Liver (tissue), 8 donors: ENCODE measurements at regions not wholly inside any gene's neighbourhood (a gene's known extent, or its start where the extent isn't known, plus 50 kb on each side); places are given as distances from the start of the nearest gene placed in this dataset.

Experiments
- DNase-seq: peaks from one replicate; pipeline ENCODE4 v3.0.0-alpha.2; 2017; ENCODE audit warnings: low spot score
- H3K27ac ChIP-seq, 2 donors: one replicate each; pipeline ENCODE4 v1.7.0; 2013; ENCODE audit warnings: inconsistent platforms in 2 of 2, low read length in 2 of 2, control low read depth in 1 of 2, low read depth in 1 of 2, mild to moderate bottlenecking in 1 of 2
- H3K27me3 ChIP-seq, 4 donors: one replicate each; pipeline versions ENCODE4 v1.6.1 to v1.7.0; 2013; ENCODE audit warnings: low read length in 3 of 4, inconsistent platforms in 1 of 4, mild to moderate bottlenecking in 1 of 4, moderate library complexity in 1 of 4; ENCODE audit not compliant: control insufficient read depth in 4 of 4, insufficient read depth in 4 of 4
- H3K36me3 ChIP-seq, 4 donors: one replicate each; pipeline versions ENCODE4 v1.6.1 to v1.7.0; 2013; ENCODE audit warnings: low read length in 3 of 4, mild to moderate bottlenecking in 3 of 4, low read depth in 1 of 4, moderate library complexity in 1 of 4; ENCODE audit not compliant: control insufficient read depth in 4 of 4, insufficient read depth in 3 of 4
- H3K4me1 ChIP-seq, 4 donors: one replicate each; pipeline versions ENCODE4 v1.6.1 to v1.7.0; 2013; ENCODE audit warnings: low read length in 3 of 4, mild to moderate bottlenecking in 3 of 4, moderate library complexity in 1 of 4; ENCODE audit not compliant: control insufficient read depth in 4 of 4, insufficient read depth in 4 of 4
- H3K4me3 ChIP-seq, 3 donors: one replicate each; pipeline versions ENCODE4 v1.6.1 to v1.7.0; 2013; ENCODE audit warnings: low read length in 3 of 3, control low read depth in 1 of 3, low read depth in 1 of 3, mild to moderate bottlenecking in 1 of 3
- H3K9ac ChIP-seq, 2 donors: one replicate each; pipeline ENCODE4 v1.7.0; 2013; ENCODE audit warnings: low read length in 2 of 2, mild to moderate bottlenecking in 2 of 2, moderate library complexity in 2 of 2, control low read depth in 1 of 2, low read depth in 1 of 2
- H3K9me3 ChIP-seq, 4 donors: one replicate each; pipeline versions ENCODE4 v1.6.1 to v1.7.0; 2013; ENCODE audit warnings: low read length in 3 of 4; ENCODE audit not compliant: control insufficient read depth in 4 of 4
- EGR1 ChIP-seq, 2 donors: IDR thresholded peaks; 2 replicates each; pipeline ENCODE4 v1.6.1; 2016 to 2018; ENCODE audit warnings: antibody characterized with exemption in 2 of 2, low read depth in 2 of 2
- FOXA1 ChIP-seq: IDR thresholded peaks from 2 replicates; pipeline ENCODE4 v1.6.1; 2016; ENCODE audit warnings: antibody characterized with exemption
- FOXA2 ChIP-seq: IDR thresholded peaks from 2 replicates; pipeline ENCODE4 v1.6.1; 2016; ENCODE audit warnings: antibody characterized with exemption
- GABPA ChIP-seq, 2 donors: IDR thresholded peaks in 1 of 2; conservative IDR thresholded peaks in 1 of 2; 2 replicates each; pipeline ENCODE4 v1.6.1; 2016; ENCODE audit warnings: antibody characterized with exemption in 2 of 2, mild to moderate bottlenecking in 1 of 2, moderate library complexity in 1 of 2
- HNF4A ChIP-seq, 2 donors: conservative IDR thresholded peaks; 2 replicates each; pipeline ENCODE4 v1.6.1; 2016; ENCODE audit warnings: antibody characterized with exemption in 2 of 2, mild to moderate bottlenecking in 2 of 2
- HNF4G ChIP-seq: IDR thresholded peaks from 2 replicates; pipeline ENCODE4 v1.6.1; 2016; ENCODE audit warnings: antibody characterized with exemption
- JUND ChIP-seq, 2 donors: IDR thresholded peaks; 2 replicates each; pipeline ENCODE4 v1.6.1; 2016; ENCODE audit warnings: antibody characterized with exemption in 2 of 2
- NR2F2 ChIP-seq: IDR thresholded peaks from 2 replicates; pipeline ENCODE4 v1.6.1; 2016; ENCODE audit warnings: antibody characterized with exemption
- RAD21 ChIP-seq, 2 donors: IDR thresholded peaks; 2 replicates each; pipeline ENCODE4 v1.6.1; 2016; ENCODE audit warnings: antibody characterized with exemption in 2 of 2, mild to moderate bottlenecking in 2 of 2
- RXRA ChIP-seq, 2 donors: IDR thresholded peaks; 2 replicates each; pipeline ENCODE4 v1.6.1; 2017 to 2018; ENCODE audit warnings: antibody characterized with exemption in 2 of 2, mild to moderate bottlenecking in 1 of 2
- SP1 ChIP-seq: IDR thresholded peaks from 2 replicates; pipeline ENCODE4 v1.6.1; 2018; ENCODE audit warnings: antibody characterized with exemption, mild to moderate bottlenecking
- TAF1 ChIP-seq: conservative IDR thresholded peaks from 2 replicates; pipeline ENCODE4 v1.6.1; 2016; ENCODE audit warnings: antibody characterized with exemption, mild to moderate bottlenecking
- YY1 ChIP-seq: IDR thresholded peaks from 2 replicates; pipeline ENCODE4 v1.6.1; 2016; ENCODE audit warnings: antibody characterized with exemption, mild to moderate bottlenecking
- WGBS: extraction: QIAGEN DNeasy Blood & Tissue Kit; methylation state at CpG from one replicate; pipeline ENCODE4 v1.1.7; 2013; 5-methylcytosine and 5-hydroxymethylcytosine counted together
- TF ChIP-seq, protein P1 (sequence below): IDR thresholded peaks from 2 replicates; pipeline ENCODE4 v1.6.1; 2016; ENCODE audit warnings: antibody characterized with exemption
- TF ChIP-seq, protein P2 (sequence below): fragments of 150-350 bp; IDR thresholded peaks from 2 replicates; pipeline ENCODE4 v1.5.1; 2017; ENCODE audit warnings: improper control_type of control experiment, low read depth, low read length; ENCODE audit not compliant: missing input control
- TF ChIP-seq, protein P3 (sequence below): IDR thresholded peaks from 2 replicates; pipeline ENCODE4 v1.6.1; 2016; ENCODE audit warnings: antibody characterized with exemption
- TF ChIP-seq, protein P4 (sequence below): IDR thresholded peaks from 2 replicates; pipeline ENCODE4 v1.6.1; 2016; ENCODE audit warnings: antibody characterized with exemption
- donor health status: healthy.
- donor health status: healthy.
- donor health status: healthy.
- donor health status: healthy.
- donor health status: healthy.

DNA sequence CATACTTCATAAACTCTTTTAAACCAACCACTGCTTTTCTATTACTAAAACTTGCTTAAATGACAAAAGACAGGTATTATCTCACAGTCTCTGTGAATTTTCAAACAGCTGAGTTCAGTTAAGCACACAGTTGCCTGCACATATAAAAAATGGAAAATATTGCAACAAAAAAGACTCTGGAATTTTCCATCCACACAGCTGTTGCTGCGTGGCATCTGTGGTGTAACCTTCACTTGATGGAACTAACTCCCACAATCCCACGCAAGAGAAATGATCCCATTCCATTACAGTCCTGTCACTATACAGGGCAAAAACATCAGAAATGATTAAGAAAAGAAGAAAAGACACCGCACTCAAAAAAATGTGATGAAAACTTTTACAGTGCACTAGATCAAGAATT lies 149.8 kb upstream of the TBL1X start:
- no peak overlapping the region for H3K4me3 ChIP-seq
- H3K9ac ChIP-seq: no peak overlapping the region
- WGBS: 97% methylated on average over 3 of the region's 3 CpGs
- H3K27ac ChIP-seq: no peak overlapping the region
- no peaks in the 10 kb centered on the region for H3K36me3 ChIP-seq
- no peaks in the 10 kb centered on the region for H3K27me3 ChIP-seq
- TF ChIP-seq SP1: no peak
- TF ChIP-seq TAF1: no peak
- no peak for TF ChIP-seq EGR1 (IDR thresholded peaks at IDR 0.05; ENCODE audit: low read depth in 2 of 2)
- no peak for DNase-seq
- H3K4me1 ChIP-seq: no peaks in the 10 kb centered on the region
- H3K9me3 ChIP-seq: no peaks in the 10 kb centered on the region

DNA sequence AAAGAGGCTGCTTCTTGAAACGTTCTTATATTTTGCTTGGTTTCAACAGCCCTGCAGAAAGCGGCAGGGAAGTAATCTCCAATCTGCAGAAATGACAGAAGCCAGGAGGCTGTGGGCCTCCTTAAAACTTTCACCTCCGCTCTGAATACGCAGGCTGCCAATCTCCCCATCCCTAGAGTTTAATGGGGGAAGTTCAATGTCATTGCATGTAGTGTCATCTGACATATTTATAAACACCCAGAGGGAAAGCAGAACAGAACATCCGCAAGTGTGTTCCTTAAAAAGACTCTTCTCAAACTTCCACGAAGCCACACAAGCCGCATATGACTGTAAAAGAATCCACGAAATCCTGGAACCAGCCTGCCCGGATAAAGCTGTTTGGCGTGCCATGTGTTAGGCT lies 148.8 kb upstream of the TBL1X start:
- peaks cover 0 to 2% (median 0%) of the 10 kb centered on the region in 4 donors for H3K4me1 ChIP-seq
- H3K27me3 ChIP-seq: no peaks in the 10 kb centered on the region
- TF ChIP-seq, protein P1, sequence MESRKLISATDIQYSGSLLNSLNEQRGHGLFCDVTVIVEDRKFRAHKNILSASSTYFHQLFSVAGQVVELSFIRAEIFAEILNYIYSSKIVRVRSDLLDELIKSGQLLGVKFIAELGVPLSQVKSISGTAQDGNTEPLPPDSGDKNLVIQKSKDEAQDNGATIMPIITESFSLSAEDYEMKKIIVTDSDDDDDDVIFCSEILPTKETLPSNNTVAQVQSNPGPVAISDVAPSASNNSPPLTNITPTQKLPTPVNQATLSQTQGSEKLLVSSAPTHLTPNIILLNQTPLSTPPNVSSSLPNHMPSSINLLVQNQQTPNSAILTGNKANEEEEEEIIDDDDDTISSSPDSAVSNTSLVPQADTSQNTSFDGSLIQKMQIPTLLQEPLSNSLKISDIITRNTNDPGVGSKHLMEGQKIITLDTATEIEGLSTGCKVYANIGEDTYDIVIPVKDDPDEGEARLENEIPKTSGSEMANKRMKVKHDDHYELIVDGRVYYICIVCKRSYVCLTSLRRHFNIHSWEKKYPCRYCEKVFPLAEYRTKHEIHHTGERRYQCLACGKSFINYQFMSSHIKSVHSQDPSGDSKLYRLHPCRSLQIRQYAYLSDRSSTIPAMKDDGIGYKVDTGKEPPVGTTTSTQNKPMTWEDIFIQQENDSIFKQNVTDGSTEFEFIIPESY: no peak
- TF ChIP-seq, protein P2, sequence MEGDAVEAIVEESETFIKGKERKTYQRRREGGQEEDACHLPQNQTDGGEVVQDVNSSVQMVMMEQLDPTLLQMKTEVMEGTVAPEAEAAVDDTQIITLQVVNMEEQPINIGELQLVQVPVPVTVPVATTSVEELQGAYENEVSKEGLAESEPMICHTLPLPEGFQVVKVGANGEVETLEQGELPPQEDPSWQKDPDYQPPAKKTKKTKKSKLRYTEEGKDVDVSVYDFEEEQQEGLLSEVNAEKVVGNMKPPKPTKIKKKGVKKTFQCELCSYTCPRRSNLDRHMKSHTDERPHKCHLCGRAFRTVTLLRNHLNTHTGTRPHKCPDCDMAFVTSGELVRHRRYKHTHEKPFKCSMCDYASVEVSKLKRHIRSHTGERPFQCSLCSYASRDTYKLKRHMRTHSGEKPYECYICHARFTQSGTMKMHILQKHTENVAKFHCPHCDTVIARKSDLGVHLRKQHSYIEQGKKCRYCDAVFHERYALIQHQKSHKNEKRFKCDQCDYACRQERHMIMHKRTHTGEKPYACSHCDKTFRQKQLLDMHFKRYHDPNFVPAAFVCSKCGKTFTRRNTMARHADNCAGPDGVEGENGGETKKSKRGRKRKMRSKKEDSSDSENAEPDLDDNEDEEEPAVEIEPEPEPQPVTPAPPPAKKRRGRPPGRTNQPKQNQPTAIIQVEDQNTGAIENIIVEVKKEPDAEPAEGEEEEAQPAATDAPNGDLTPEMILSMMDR: no peak
- TF ChIP-seq SP1: no peak
- no peak for TF ChIP-seq HNF4G
- no peak for TF ChIP-seq EGR1 (IDR thresholded peaks at IDR 0.05; ENCODE audit: low read depth in 2 of 2)
- peak in 1 of 2 donors; percentile 15 for TF ChIP-seq RXRA (IDR thresholded peaks at IDR 0.05)
- no peak for TF ChIP-seq HNF4A (conservative IDR thresholded peaks at IDR 0.05)
- TF ChIP-seq NR2F2: no peak
- no peak for TF ChIP-seq FOXA2
- peak in 1 of 2 donors; percentile 5 for TF ChIP-seq RAD21 (IDR thresholded peaks at IDR 0.05)
- no peak for DNase-seq
- H3K4me3 ChIP-seq: no peak overlapping the region
- H3K27ac ChIP-seq: no peak overlapping the region
- no peaks in the 10 kb centered on the region for H3K36me3 ChIP-seq
- H3K9ac ChIP-seq: no peak overlapping the region
- 75% methylated on average over 10 of the region's 10 CpGs for WGBS
- H3K9me3 ChIP-seq: no peaks in the 10 kb centered on the region

DNA sequence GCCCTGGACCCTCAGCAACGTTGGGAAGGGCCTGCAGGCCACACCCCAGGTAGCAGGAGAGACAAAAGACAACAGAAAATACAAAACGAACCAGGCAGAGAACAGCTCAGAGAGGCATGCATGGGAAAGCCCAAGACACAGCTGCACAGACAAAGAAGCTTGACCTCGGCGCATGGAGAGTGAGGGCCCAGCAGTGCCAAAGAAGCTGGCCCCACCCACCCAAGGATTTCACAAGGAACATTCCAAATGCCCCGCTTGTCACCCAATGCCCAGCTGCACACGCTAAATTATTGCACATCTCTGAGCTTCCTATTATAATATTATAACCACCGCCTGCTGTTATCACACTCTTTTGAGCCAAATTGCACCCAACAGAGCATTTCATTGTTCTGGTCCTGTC lies 147.7 kb upstream of the TBL1X start:
- Histone ChIP-seq H3K4me1 (peaks cover 0 to 3% (median 0%) of the 10 kb centered on the region in 4 donors), H3K9me3 (no peaks in the 10 kb centered on the region), H3K9ac (no peak overlapping the region), H3K27me3 (no peaks in the 10 kb centered on the region), H3K27ac (no peak overlapping the region), H3K36me3 (no peaks in the 10 kb centered on the region), H3K4me3 (no peak overlapping the region)
- WGBS: 76% methylated on average over 7 of the region's 7 CpGs
- DNase-seq: no peak
- TF ChIP-seq JUND (IDR thresholded peaks at IDR 0.05): no peak
- no peak for TF ChIP-seq EGR1 (IDR thresholded peaks at IDR 0.05; ENCODE audit: low read depth in 2 of 2)
- TF ChIP-seq TAF1: no peak
- TF ChIP-seq FOXA2: no peak
- TF ChIP-seq, protein P3, sequence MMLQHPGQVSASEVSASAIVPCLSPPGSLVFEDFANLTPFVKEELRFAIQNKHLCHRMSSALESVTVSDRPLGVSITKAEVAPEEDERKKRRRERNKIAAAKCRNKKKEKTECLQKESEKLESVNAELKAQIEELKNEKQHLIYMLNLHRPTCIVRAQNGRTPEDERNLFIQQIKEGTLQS: no peak
- no peak for TF ChIP-seq NR2F2
- TF ChIP-seq HNF4A (conservative IDR thresholded peaks at IDR 0.05): no peak
- no peak for TF ChIP-seq RAD21 (IDR thresholded peaks at IDR 0.05)
- TF ChIP-seq, protein P1: no peak
- no peak for TF ChIP-seq HNF4G
- no peak for TF ChIP-seq SP1
- TF ChIP-seq, protein P4, sequence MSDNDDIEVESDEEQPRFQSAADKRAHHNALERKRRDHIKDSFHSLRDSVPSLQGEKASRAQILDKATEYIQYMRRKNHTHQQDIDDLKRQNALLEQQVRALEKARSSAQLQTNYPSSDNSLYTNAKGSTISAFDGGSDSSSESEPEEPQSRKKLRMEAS: no peak
- TF ChIP-seq YY1: no peak
- TF ChIP-seq GABPA (IDR thresholded peaks at IDR 0.05 in 1 of 2, conservative IDR thresholded peaks at IDR 0.05 in 1 of 2): no peak
- TF ChIP-seq, protein P2: no peak
- TF ChIP-seq FOXA1: no peak
- TF ChIP-seq RXRA (IDR thresholded peaks at IDR 0.05): no peak
